ENCODE measurements at regions not wholly inside any gene's neighbourhood (a gene's known extent, or its start where the extent isn't known, plus 50 kb on each side); places are given as distances from the start of the nearest gene placed in this dataset.

DNA sequence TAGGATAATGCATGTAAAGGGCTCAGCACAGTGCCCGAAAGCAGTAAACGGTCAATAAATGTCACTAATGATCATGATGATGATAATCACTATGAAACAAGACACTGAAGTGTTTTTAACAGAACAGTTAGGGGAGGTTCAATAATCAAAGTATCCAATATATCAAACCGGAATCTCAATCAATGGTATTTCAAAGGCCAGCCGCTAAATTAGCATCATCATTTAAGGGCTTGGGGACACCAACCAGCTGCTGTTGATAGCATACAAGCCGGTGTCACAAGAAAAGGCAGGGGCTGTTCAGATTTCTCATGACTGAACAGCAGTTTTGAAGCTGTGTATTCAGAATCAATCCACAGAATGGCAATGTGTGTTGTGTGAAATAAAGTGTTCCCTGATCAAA, 316.0 kb upstream of the NPVF start:
- TF ChIP-seq CTCF (IDR thresholded peaks at IDR 0.05; ENCODE audit: insufficient read depth, low read depth, low read length, missing control alignments) = no peak
- no peak for DNase-seq (ENCODE audit: low read depth)
- no peak overlapping the region for H3K4me3 ChIP-seq (ENCODE audit: low read length)

- DNase-seq (ENCODE audit: low read depth) = no peak
- no peak for TF ChIP-seq CTCF (IDR thresholded peaks at IDR 0.05; ENCODE audit: insufficient read depth, low read depth, low read length, missing control alignments)
- H3K4me3 ChIP-seq (ENCODE audit: low read length) = no peak overlapping the region
These were observed 317.1 kb upstream of the NPVF start for GRCh38 chr7:25545124-25546008.

DNA sequence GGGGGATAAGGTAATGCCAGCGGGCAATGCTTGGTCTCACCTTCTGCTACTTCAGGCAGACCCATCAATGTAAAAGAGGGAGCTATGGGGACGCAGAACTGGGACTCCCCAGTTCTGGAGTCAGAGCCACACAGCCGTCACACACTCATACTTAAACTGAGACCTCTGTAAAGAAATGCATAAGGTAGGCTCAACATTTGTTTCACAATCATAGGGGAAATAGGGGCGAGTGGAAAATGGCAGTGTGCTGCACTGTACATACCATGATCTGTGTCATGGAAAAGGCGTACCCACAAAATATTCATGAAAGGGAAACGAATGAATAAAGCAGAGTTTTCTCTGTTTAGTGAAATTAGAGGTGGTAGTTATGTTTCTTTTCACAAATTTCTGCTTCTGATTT, 318.0 kb upstream of the NPVF start:
- no peak for DNase-seq (ENCODE audit: low read depth)
- no peak overlapping the region for H3K4me3 ChIP-seq (ENCODE audit: low read length)
- TF ChIP-seq CTCF (IDR thresholded peaks at IDR 0.05; ENCODE audit: insufficient read depth, low read depth, low read length, missing control alignments) = no peak

- DNase-seq (ENCODE audit: low read depth) = no peak
- H3K4me3 ChIP-seq (ENCODE audit: low read length) = no peak overlapping the region
- no peak for TF ChIP-seq CTCF (IDR thresholded peaks at IDR 0.05; ENCODE audit: insufficient read depth, low read depth, low read length, missing control alignments)
These were observed 321.1 kb upstream of the NPVF start for GRCh38 chr7:25549271-25549921.

DNA sequence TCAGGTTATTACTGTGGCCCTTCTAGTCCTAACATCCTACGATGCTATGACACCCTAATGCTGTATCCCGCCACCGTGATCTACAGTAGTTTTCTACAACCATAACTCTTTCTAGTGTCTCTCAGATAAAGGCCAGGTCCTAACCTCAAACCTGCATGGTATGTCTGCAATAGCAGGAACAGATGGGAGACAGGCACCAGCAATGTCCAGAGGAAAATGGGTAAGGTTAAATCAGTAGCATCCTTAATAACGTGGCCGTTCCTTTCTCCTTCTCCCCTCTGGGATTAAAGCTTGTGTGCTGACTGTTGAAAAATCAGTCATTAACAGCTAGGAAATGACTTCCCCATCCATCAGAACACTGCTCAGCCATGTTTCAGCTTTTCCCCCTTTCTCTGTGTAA, 321.9 kb upstream of the NPVF start:
- no peak for DNase-seq (ENCODE audit: low read depth)
- no peak for TF ChIP-seq CTCF (IDR thresholded peaks at IDR 0.05; ENCODE audit: insufficient read depth, low read depth, low read length, missing control alignments)
- H3K4me3 ChIP-seq (ENCODE audit: low read length) = no peak overlapping the region

- no peak for DNase-seq (ENCODE audit: low read depth)
- TF ChIP-seq CTCF (IDR thresholded peaks at IDR 0.05; ENCODE audit: insufficient read depth, low read depth, low read length, missing control alignments) = no peak
- H3K4me3 ChIP-seq (ENCODE audit: low read length) = no peak overlapping the region
These were observed 324.7 kb upstream of the NPVF start for GRCh38 chr7:25552998-25553397.
